GM23248 (cell line): ENCODE measurements at regions not wholly inside any gene's neighbourhood (a gene's known extent, or its start where the extent isn't known, plus 50 kb on each side); places are given as distances from the start of the nearest gene placed in this dataset.

Source experiments
- EZH2 ChIP-seq: fragments of 200-600 bp; sonication (generic); IDR thresholded peaks from 2 replicates; pipeline ENCODE4 v1.6.1; 2018; ENCODE audit warnings: antibody characterized with exemption, mild to moderate bottlenecking; ENCODE audit not compliant: insufficient read depth, poor library complexity, severe bottlenecking
- EZH2phosphoT487 ChIP-seq: fragments of 200-600 bp; sonication (generic); IDR thresholded peaks from 2 replicates; pipeline ENCODE4 v1.6.1; 2018; ENCODE audit warnings: antibody characterized with exemption, moderate library complexity, mild to moderate bottlenecking, low read depth; ENCODE audit not compliant: insufficient read depth

DNA sequence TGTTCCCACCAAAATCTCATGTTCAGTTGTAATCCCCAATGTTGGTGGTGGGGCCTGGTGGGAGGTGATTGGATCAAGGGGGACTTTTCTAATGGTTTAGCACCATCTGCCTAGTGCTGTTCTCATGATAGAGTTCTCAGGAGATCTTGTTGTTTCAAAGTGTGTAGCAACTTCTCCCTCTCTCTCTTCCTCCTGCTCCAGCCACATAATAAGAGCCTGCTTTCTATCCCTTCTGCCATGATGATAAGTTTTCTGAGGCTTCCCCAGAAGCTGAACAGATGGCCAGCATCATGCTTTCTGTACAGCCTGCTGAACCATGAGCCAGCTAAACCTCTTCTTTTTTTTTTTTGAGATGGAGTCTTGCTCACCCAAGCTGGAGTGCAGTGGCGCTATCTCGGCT, 910.6 kb downstream of the KCNMA1 start:
- TF ChIP-seq EZH2 (no peak), EZH2phosphoT487 (no peak)
